GM21619 (cell line): ENCODE measurements at regions not wholly inside any gene's neighbourhood (a gene's known extent, or its start where the extent isn't known, plus 50 kb on each side); places are given as distances from the start of the nearest gene placed in this dataset.

ENCODE experiments used
- ATAC-seq: cut with Tn5 transposase; IDR thresholded peaks from one replicate; pipeline ENCODE4 v1.9.1; 2021; ENCODE audit not compliant: unreplicated experiment

DNA sequence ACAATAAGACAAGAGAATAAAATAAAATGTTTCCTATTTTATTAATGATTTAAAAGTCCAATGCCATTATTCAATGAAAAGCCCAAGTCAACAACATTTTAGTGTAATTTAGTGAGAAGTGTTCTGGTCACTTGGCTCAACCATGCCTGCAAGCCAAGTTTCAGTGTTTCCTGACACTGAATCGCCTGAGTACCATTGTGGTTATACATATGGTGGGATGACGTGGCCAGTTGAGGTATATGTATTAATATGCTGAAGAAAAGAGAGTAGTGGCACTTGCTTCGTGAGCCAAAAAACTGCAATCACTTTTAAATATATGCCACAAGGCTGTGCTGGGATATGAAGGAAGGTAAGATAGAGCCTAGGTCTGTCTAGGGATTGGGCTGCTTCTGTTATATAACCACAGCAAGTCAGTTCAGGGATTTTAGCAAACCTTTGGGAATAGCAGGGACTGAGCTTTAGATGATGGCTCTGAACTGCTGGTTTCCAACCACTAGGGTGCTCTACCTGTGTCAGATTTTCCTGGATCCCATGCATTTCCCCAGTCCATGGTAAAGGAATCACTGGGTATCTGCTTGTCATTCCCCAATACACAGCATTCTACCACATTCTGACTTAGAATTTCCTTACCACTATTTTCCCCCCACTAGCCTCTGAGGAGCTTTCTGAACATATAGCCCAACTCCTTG, 214.0 kb upstream of the PRPS1L1 start:
- peak; percentile 69 for ATAC-seq

DNA sequence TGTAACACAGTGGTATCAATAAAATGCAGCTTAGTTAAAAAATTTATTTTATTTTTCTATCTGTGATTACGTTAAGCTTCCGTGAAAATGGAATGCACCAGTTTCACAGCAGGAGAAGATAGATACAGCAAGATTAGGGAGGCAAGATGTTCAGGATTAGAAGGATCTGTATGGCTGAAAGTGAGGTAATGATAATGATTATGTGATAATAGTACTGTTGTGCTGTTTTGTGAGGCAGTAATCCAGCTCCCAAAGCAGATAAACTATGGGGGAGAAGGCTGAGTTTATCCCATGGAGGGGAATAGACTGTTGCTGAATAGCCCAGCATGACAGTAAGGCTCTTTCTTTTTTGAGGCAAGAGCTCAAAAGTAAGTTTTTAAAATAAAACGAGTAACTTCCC, 216.1 kb upstream of the PRPS1L1 start:
- ATAC-seq, result no peak

GRCh38 chr7:18250133-18250532, 222.5 kb upstream of the PRPS1L1 start:
- no peak for ATAC-seq

DNA sequence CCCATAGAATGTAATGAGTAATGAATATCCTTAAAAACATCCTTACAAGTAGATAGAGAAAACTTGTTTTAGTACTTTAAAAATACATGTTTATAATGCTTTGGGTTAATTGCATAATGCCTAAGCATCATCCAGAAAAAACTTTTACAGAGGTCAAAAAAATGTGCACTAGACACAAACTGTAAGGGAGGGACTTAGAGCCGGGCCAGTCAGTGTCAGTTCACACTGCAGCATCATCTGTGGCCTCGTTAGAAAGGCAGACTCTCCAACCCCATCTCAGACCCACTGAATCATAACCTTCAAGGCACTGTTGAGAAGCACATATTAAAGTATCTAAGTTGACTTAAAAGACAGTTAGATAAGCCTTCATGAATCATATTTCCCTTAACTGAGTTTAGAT, 230.1 kb upstream of the PRPS1L1 start:
- no peak for ATAC-seq

DNA sequence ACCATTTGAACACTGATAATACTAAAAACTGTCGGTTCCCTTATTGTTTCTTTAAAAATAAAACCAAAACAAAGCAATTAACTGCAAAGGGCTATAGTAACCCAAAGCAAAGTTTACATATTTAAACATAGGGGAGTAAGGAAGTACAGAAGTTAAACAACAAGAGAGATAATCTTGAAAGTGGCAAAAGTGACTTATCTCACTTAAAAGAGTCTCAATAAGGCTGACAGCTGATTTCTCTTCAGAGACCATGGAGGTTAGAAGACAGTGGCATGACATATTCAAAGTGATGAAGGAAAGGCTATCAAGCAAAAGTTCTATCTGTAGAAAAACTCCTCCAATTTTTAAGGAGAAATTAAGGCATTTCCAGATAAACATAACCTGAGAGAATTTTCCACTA, 233.5 kb upstream of the HDAC9 start:
- ATAC-seq, result no peak

DNA sequence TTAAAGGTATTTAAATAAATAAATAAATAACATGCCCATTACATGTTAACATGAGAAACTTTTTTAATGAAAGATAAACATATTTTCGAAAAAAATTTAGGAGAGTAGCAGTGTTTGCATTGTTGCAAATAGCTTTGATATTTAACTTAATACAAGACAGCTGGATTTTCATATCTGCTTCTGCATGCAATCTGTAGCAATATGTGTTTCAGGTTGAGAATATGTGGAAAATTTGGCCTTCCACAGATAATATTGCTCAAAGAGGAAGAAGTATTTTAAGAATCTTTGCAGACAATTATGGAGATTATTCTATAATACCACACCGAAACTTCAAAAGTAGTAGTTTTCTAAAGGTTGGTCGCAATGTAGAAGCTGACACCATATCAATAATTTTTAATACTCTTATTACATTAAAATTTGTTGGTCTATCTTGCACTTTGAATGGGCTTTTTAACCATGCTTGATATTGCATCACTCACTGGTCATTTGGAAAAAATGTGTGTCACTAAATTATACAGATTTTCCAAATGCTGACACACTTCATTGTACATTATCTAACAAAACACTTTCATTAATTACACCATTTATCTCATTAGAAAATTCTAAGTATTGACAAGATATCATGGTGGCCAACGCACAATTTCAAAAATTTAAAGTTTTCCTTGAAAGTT, 229.8 kb upstream of the HDAC9 start:
- no peak for ATAC-seq

DNA sequence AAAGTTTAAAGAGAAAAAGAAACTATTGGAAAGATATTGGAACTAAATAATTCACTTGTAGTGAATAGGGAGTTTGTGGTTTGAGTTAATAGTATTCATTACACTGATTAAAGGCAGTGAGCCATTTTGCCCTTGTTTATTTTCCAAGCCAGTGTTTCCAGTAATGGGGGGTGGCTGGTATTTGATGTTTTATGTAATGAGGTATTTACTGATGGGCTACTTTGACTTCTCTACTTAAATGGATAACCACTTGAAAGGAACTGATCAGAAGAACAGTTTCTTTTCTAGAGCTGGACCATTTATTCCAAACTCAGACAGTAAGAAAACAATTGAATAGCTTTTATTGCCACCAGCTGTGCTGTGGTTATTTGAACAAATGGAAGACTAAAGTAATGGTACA, 227.0 kb upstream of the HDAC9 start:
- no peak for ATAC-seq

GRCh38 chr7:18276380-18276779, 219.2 kb upstream of the HDAC9 start:
- no peak for ATAC-seq

GRCh38 chr7:18278316-18278715, 217.2 kb upstream of the HDAC9 start:
- ATAC-seq, result no peak

- no peak for ATAC-seq
These were observed 212.5 kb upstream of the HDAC9 start for GRCh38 chr7:18283045-18283444.

GRCh38 chr7:18287482-18287881, 208.1 kb upstream of the HDAC9 start:
- ATAC-seq, result no peak

DNA sequence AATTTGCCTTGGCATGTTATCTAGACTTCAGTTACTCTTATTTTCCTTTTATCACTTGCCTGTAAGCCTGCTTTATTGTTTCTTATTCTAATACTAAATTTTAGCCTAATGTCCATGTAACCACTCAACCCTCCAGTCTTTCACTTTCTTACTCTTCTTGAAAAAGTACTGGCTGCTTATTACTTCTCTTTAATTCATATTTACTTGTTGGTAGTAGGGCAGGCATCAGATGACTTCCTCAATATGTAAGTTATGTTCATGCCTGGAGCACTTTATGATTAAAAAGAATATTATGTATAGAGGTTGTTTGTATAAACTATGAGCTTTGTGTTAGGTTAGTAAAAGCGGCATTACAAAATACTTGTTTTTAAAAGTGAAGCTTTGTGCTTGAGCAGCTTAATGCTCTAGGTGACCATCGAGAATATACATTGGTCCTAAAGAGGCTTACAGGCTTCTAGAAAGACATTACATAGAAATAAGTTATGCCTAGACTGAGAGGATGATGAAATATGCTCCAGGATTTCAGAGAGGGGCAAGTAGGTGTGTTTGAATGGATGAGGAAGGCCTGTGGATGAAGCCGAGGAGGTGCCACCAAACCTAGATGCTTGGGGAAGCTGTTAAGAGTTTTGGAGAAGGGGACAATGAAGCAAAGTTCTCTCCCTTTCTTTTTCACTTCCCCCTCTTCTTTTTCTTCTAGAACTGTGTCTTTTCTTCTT, 207.1 kb upstream of the HDAC9 start:
- no peak for ATAC-seq

DNA sequence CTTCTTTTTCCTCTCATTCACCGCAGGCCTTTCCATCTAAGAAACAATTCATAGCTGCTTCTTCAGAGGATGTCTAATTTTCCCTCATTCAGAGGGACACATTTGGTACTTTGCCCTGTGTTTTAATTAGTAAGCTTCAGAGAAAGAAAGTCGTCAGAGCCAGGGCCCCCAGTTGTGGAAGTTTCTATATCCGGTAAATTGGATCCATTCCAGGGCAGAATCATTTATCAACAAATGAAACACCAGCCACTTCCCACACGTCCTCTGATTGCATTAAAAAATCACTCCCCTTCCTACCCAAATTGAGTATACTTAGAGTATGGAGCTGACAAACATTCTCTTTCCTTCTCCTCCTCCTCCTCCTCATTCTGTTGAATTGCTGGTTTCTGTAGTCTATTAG, 205.8 kb upstream of the HDAC9 start:
- ATAC-seq, result peak; percentile 9

- ATAC-seq, result peak; percentile 79
These were observed 205.3 kb upstream of the HDAC9 start for GRCh38 chr7:18290223-18290622.

DNA sequence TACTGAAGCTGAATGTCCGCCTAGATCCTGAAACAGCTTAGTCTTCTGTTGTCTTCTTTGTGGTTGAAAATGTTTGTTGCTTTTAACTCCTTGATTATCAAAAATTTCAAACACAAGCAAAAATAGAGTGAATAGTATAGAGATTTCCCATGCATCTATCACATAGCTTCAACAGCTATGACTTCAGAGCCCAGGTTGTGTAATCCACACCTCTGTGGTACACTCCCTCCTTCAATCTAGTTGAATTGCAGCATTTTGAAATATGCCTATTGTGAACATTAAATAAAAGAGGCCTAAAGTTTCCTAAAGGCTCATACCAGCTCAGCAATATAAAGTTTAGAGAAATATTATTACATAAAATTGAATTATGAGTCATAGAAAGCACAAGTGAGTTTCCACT, 204.7 kb upstream of the HDAC9 start:
- no peak for ATAC-seq

DNA sequence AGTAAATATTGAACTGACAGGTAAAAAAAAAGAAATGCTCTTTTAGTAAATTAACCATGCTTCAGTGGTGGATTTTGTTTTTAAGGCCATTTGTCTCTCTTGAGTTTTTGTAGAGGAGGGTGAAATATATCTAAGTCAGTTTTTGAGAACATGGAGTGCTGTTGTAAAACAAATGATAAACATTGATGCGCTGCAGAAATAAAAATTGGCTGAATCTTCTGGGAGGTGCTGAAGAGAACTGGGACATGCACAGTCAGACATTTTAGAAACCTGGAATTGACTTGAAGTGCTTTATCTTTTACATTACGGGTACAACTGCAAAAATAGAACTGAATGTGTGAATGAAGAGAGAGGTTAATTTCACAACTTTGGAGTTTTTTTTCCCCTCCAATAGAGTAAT, 203.0 kb upstream of the HDAC9 start:
- ATAC-seq, result no peak

DNA sequence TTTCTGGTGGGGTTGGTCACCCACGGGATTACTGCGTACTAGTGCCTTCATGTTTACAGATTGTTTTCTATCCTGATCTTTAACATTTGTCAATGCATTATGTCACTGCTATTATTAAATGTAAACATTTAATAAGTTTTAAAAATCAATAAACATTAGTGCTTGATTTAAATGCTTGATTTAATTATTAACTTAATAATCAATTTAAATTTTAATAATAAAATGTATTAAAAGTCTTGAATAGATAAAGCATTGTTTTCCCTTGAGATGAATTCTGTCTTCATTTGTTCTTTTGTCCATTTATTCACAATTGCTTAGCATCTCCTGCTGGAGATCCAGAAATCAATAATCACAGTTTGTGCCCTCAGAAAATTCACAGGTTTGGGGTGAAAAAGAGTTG, 201.8 kb upstream of the HDAC9 start:
- no peak for ATAC-seq

GRCh38 chr7:18294411-18294810, 201.1 kb upstream of the HDAC9 start:
- no peak for ATAC-seq

DNA sequence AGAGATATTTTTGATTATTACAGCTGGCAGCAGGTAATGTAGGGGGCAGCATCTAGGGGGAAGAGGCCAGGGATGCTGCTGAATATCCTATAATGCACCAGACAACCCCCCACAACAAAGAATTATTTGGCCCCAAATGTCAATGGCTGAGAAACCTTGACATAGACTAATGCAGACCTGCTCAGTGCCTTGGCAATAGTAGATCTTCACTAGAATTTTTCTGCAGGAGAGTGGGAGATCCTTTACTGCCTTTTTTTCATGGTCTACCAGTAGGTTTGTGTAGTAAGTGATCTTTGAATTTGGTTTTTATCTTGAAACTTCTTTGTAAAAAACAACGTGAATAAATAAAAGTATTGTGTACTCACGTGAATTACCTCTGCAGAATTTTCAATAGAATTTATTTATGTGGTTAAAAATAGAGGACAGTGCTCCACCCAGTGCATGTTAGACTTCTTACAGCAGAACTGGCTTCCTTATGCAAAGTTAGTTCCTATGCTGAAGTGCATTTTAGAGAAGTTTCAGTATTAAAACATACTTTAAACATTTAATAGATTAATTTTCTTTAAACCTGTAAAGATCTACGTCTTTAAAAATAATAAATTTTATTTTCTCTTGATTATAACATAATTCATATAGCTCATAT, 199.6 kb upstream of the HDAC9 start:
- no peak for ATAC-seq

DNA sequence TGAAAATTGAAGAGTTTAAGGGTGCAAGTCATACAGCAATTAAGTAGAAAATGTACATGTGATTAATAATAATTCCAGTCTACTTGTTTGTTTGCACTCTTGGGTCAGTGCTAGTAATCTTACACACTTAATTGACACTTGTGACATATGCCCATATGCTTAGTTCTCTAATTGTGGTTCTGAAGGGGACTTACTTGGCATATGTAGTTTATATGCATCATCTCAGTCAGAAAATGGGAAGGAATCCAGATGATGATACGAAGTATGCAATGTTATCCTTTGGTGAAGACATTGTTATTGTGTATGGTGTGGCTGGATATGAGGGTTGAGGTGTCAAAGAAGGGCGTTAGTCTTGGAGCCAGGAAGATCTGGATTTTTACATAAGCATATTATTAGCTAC, 193.5 kb upstream of the HDAC9 start:
- no peak for ATAC-seq

DNA sequence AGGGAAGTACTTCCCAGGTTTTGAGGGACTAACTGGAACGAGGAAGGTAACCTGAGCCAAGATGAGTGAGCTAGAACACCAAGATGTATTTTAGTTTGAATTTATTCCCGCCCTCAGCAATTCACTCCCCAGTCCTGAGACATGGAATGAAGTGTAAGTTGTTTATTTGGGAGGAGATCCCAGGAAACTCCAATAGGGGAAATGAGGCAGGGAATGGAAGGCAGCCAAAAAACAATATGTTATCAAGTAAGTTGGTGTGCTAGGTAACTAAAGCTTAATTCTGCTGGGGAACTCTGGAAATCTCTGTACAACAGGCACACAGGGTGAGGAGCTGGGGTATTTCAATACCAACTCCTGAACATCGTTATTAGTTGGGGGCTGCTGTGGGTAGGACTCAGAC, 189.7 kb upstream of the HDAC9 start:
- no peak for ATAC-seq

- ATAC-seq, result no peak
These were observed 188.9 kb upstream of the HDAC9 start for GRCh38 chr7:18306696-18307095.
